Testis (tissue), 2 donors: ENCODE measurements at regions not wholly inside any gene's neighbourhood (a gene's known extent, or its start where the extent isn't known, plus 50 kb on each side); places are given as distances from the start of the nearest gene placed in this dataset.

Experiments
- DNase-seq: peaks from one replicate; pipeline ENCODE4 v3.0.0-alpha.2; 2019
- H3K27ac ChIP-seq, 2 donors: fragments of 200-600 bp; sonication (generic); one replicate each; pipeline ENCODE4 v1.5.1; 2019
- H3K27me3 ChIP-seq: fragments of 200-600 bp; sonication (generic); one replicate; pipeline ENCODE4 v1.5.1; 2019
- H3K36me3 ChIP-seq: fragments of 200-600 bp; sonication (generic); one replicate; pipeline ENCODE4 v1.5.1; 2017; ENCODE audit warnings: low read depth; ENCODE audit errors: missing control alignments
- H3K4me1 ChIP-seq: fragments of 200-600 bp; sonication (generic); one replicate; pipeline ENCODE4 v1.5.1; 2019
- H3K4me3 ChIP-seq, 2 donors: fragments of 200-600 bp; sonication (generic); one replicate each; pipeline ENCODE4 v1.5.1; 2017 to 2019
- H3K9me3 ChIP-seq: fragments of 200-600 bp; sonication (generic); one replicate; pipeline ENCODE4 v1.5.1; 2017
- CTCF ChIP-seq, 3 experiments: fragments of 450-650 bp in 2 of 3; fragments of 200-600 bp in 1 of 3; sonication (generic) in 1 of 3; IDR thresholded peaks; one replicate each; pipeline ENCODE4 v1.5.1; 2016 to 2019; ENCODE audit warnings: antibody characterized with exemption in 3 of 3, mild to moderate bottlenecking in 2 of 3, moderate library complexity in 1 of 3
- POLR2A ChIP-seq: fragments of 450-650 bp; IDR thresholded peaks from one replicate; pipeline ENCODE4 v1.6.1; 2017; ENCODE audit warnings: antibody characterized with exemption, mild to moderate bottlenecking, moderate library complexity
- WGBS, 2 donors: methylation state at CpG; one replicate each; pipeline ENCODE4 v1.1.5; 2018; 5-methylcytosine and 5-hydroxymethylcytosine counted together
- intact Hi-C: fragments of 100-400 bp; cut with DNase I; formaldehyde crosslinking; loops from one replicate; pipeline ENCODE4 v1.15.1; 2023; ENCODE audit warnings: low total_unique reads

GRCh38 chr2:241950413-241951315 is 81.1 kb downstream of the RTP5 start:
- no peak overlapping the region for H3K27ac ChIP-seq
- WGBS, 2 donors, result 24% methylated on average over 38 to 45 of the region's 45 CpGs
- no peaks in the 10 kb centered on the region for H3K9me3 ChIP-seq
- no peaks in the 10 kb centered on the region for H3K36me3 ChIP-seq
- no peaks in the 10 kb centered on the region for H3K27me3 ChIP-seq
- intact Hi-C loops, result no loop called here
- DNase-seq, result peak; percentile 89
- H3K4me1 ChIP-seq, result peaks cover 4% of the 10 kb centered on the region
- H3K4me3 ChIP-seq, result peak overlapping the region in 1 of 2 donors; percentile 36
- TF ChIP-seq CTCF (IDR thresholded peaks at IDR 0.05) (peak; percentile 79 to 89 (median 85)), POLR2A (no peak)

- Histone ChIP-seq H3K4me1 (peaks cover 4% of the 10 kb centered on the region), H3K36me3 (no peaks in the 10 kb centered on the region), H3K27me3 (no peaks in the 10 kb centered on the region), H3K9me3 (no peaks in the 10 kb centered on the region), H3K27ac (no peak overlapping the region), H3K4me3 (peak overlapping the region in 1 of 2 donors; percentile 36)
- intact Hi-C loops, result no loop called here
- DNase-seq, result no peak
- TF ChIP-seq CTCF (IDR thresholded peaks at IDR 0.05), result no peak
- no peak for TF ChIP-seq POLR2A
- whole genome bisulfite sequencing, 2 donors, result 32 to 42% methylated on average over 4 of the region's 4 CpGs
Measured at GRCh38 chr2:241951316-241951700, 81.8 kb downstream of the RTP5 start.

GRCh38 chr2:241951920-241952319 is 82.4 kb downstream of the RTP5 start:
- no peaks in the 10 kb centered on the region for H3K9me3 ChIP-seq
- no peaks in the 10 kb centered on the region for H3K27me3 ChIP-seq
- no peak for DNase-seq
- intact Hi-C loops, result no loop called here
- TF ChIP-seq POLR2A (no peak), CTCF (IDR thresholded peaks at IDR 0.05) (no peak)
- no peak overlapping the region for H3K4me3 ChIP-seq
- H3K36me3 ChIP-seq, result no peaks in the 10 kb centered on the region
- 83 to 97% methylated on average over 11 of the region's 11 CpGs for WGBS, 2 donors
- no peak overlapping the region for H3K27ac ChIP-seq
- peaks cover 4% of the 10 kb centered on the region for H3K4me1 ChIP-seq

DNA sequence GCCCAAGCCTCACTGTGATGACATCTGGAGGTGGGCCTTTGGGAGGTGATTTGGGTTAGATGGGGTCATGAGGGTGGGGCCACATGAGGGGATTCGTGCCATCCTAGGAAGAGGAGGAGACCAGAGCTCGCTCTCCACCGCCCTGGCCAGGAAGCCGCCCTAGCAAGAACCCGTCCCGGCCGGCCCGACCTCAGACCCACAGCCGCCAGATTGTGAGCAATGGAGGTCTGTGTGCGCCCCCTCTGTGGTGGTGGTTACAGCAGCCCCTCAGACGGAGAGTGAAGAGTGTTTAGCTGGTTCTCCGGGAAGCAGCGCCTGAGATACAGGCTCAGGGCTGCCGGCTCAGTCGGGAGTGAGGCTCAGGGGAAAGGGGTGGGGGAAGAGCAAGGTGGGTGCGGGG is 83.3 kb downstream of the RTP5 start:
- peaks cover 4% of the 10 kb centered on the region for H3K4me1 ChIP-seq

More for the DNA sequence above, 83.3 kb downstream of the RTP5 start:
- Histone ChIP-seq H3K36me3 (no peaks in the 10 kb centered on the region), H3K27ac (no peak overlapping the region), H3K4me3 (no peak overlapping the region), H3K9me3 (no peaks in the 10 kb centered on the region), H3K27me3 (no peaks in the 10 kb centered on the region)
- no peak for TF ChIP-seq POLR2A
- no peak for TF ChIP-seq CTCF (IDR thresholded peaks at IDR 0.05)
- WGBS, 2 donors, result 61 to 81% methylated on average over 14 to 16 of the region's 16 CpGs
- intact Hi-C loops, result no loop called here
- no peak for DNase-seq
